ENCODE measurements at regions not wholly inside any gene's neighbourhood (a gene's known extent, or its start where the extent isn't known, plus 50 kb on each side); places are given as distances from the start of the nearest gene placed in this dataset.
A peak's percentile ranks its signal among the peaks of the same experiment; 100 is the strongest.

DNA sequence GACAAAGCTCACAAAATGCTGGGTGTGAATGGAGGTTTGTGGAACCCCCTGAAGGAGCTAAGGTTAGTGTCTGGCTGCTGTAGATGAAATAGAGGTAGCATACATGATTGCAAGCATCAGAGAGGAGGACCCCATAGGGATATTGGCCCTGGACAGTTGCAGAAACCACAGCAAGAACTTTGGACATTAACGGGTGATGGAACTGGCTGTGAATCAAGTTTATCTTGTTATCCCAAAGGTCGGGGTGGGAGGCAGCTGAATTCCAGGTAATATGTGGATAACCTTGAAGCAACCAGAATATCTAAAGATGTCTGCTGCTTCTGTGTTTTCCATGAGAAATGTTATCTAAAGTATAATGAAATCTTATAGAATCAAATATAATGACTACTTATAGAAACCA is 447.7 kb downstream of the ZSWIM6 start:
- DNase-seq: no peak

DNA sequence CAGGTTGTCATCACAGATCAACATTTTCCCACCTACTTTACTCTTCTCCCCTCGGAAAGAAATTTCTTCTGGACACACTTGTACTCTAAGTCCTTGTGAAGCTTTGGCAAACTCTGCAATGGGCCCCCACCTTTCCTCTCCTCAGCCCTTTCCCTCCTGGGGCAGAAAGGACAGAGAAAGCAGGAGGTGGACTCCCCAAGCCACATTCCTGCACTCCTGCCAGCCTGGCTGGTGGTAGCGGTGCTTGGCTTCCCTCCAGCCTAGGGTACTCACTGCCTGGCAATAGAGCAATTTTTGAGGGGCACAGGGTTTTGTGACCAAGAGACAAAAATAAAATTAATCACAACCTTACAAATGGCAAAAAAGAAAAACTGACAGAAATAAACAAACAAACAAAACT is 451.4 kb downstream of the ZSWIM6 start:
- no peak for DNase-seq

- DNase-seq: no peak
These were observed 452.3 kb downstream of the ZSWIM6 start for GRCh38 chr5:61784341-61784740.

GRCh38 chr5:61788548-61788947 is 456.5 kb downstream of the ZSWIM6 start:
- no peak for DNase-seq

DNA sequence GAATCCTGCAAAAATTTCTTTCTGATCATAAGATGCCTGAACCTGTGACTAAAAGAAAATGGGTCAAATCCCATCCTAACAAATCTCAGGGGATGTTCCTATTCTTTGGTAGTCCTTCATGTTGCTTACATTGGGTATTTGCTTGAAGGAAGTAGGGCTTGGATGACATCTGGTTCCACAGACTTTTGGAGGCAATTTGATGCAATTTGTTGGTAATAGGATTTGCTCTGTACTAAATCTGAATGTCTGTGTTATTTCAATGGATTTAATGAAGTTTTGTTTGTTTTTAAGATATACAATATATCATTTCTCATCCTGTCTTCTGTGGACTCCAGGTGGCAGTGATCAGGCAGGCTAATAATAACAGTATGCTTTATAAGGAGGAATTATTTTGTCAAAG is 457.9 kb downstream of the ZSWIM6 start:
- DNase-seq: no peak

- DNase-seq: no peak
These were observed 458.6 kb downstream of the ZSWIM6 start for GRCh38 chr5:61790678-61791077.

DNA sequence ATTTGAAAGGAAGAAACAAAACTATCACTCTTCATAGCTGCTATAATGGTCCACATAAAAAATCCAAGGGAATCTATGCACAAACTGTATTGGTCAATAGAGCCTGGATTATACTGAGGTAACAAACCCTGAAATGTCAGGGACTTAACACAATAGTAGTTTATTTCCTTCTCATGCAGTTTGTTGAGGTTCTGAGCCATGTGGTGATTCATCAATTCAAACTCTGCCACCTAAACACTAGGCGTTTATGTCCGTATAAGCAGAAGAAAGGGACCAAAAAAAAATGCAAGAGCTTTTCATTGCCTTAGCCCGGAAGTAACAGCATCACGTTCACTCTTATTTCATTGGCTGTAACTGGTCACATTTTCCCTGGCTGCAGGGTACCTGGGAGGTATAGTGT is 464.7 kb downstream of the ZSWIM6 start:
- no peak for DNase-seq

GRCh38 chr5:61800450-61800849 is 468.4 kb downstream of the ZSWIM6 start:
- DNase-seq: no peak

DNA sequence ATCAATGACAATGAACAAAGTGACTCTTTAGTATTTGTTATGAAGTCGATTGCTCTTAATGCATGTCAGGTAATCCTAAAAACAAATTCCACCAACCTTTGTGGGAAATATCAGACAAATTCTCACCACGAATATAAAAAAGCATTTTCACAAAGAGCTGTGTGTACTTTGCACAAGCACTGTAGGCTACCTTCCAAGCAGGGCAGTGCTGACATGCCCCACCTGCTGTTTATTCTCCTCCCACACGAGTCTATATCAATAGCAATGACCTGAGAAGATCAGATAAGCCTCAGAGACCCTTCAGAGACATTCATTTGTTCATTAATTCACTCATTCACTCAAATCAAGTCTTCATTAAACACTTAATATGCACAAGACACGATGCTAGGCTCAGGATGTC is 469.1 kb downstream of the ZSWIM6 start:
- no peak for DNase-seq

- DNase-seq: peak in 27 of 56 donors; percentile 2 to 75 (median 34)
These were observed 470.4 kb downstream of the ZSWIM6 start for GRCh38 chr5:61802456-61802855.

- no peak for DNase-seq
These were observed 473.0 kb downstream of the ZSWIM6 start for GRCh38 chr5:61805101-61805500.

DNA sequence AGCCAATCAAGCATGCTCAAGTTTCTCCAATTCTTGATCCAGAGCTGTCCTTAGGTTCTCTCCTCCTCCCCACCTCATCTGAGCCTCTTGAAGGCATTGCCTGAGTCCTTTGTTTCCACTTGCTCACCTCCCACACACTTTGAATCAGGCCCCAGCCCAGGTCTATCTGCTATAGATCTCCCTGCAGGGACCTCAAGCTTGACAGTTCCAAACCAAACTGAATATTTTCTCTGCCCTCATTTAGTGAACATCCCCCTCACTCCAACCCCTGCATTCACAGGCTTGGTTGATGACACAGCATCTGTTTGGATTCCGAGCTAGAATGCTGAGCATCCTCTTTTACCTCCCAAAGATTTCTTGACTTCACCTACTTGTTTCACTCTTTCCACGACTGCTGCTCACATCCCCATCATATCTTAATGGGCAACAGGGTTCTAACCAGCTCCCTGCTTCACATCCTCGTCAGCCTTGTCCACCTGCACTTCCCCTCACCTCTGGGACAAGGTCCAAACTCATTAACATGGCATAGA is 474.5 kb downstream of the ZSWIM6 start:
- peak in 1 of 56 donors; percentile 7 for DNase-seq

GRCh38 chr5:61808091-61808490 is 476.0 kb downstream of the ZSWIM6 start:
- no peak for DNase-seq

DNA sequence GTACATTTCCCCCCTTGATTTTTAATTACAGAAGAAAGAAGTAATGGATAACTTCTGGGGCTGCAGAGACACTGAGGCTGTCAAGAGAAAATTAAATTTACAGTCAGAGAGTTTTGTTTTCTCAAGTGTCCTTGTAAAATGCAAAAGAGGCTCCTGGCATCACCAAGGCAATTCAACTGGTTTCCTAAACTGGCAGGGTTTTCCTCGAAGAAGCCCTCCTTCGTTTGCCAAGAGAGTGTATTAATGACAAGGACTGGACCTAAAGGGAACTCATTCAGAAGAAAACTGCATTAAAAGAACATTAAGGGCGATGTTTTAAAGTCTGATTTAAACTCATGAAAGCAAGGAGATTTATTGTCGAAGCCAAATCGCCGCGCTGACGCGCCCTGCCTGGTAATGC is 476.9 kb downstream of the ZSWIM6 start:
- no peak for DNase-seq

- DNase-seq: no peak
These were observed 477.6 kb downstream of the ZSWIM6 start for GRCh38 chr5:61809651-61810050.

DNA sequence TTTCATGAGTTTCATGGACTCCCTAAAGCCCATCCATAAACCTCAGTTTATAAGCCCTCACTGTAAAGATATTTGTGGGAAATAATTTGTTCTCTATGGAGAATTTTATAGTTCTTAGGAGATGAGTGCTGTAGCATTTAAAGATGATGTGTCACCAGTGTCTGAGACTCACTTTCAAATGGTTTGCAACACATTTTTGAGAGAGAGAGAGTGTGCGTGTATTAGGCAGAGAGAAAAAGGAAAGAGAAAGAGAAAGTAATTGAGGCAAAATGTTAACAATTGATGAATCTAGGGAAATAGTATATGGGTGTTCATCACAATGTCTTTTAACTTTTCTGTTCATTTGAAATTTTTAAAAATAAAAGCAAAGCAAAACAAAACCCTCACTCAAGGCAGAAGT is 479.0 kb downstream of the ZSWIM6 start:
- no peak for DNase-seq

GRCh38 chr5:61813361-61813760 is 481.3 kb downstream of the ZSWIM6 start:
- no peak for DNase-seq

DNA sequence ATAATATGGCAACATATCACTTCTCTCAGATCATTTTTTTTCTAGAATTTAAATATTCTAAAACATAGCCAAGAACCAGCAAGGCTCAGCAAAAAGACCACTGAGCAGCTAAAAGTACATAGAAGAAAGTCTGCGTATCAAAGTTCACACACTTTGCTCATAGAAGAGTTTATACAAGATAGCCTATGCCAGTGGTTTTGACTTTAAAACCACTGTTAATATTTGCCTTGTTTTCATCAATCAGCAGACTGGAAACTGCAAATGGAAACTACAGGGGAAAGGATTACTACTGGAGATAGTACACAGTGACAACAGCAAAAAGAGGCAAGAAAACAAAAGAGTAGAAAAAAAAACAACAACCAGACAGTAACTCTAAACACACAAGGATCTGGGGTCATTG is 483.3 kb downstream of the ZSWIM6 start:
- no peak for DNase-seq

DNA sequence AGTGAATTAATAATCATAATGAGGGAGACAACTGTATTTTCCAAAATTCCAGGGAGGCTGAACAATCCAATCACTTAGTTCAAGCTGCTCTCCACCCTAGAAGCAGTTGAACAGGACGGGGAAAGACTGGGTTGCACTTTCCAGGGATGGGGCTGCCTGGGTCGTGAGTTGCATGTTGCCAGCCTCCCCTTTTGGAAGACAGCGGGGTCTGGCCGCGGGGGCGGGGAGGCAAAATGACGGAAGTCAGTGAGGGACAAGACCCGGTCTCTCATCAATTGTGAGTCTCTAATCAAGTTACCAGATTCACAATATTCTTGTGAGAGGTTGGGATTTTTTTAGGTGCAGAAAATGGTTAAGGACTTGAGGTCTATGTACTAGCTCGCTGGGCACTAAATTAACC is 484.1 kb downstream of the ZSWIM6 start:
- DNase-seq: no peak

GRCh38 chr5:61816585-61817450 is 484.8 kb downstream of the ZSWIM6 start:
- DNase-seq: peak in 4 of 56 donors; percentile 8 to 16 (median 12)

DNA sequence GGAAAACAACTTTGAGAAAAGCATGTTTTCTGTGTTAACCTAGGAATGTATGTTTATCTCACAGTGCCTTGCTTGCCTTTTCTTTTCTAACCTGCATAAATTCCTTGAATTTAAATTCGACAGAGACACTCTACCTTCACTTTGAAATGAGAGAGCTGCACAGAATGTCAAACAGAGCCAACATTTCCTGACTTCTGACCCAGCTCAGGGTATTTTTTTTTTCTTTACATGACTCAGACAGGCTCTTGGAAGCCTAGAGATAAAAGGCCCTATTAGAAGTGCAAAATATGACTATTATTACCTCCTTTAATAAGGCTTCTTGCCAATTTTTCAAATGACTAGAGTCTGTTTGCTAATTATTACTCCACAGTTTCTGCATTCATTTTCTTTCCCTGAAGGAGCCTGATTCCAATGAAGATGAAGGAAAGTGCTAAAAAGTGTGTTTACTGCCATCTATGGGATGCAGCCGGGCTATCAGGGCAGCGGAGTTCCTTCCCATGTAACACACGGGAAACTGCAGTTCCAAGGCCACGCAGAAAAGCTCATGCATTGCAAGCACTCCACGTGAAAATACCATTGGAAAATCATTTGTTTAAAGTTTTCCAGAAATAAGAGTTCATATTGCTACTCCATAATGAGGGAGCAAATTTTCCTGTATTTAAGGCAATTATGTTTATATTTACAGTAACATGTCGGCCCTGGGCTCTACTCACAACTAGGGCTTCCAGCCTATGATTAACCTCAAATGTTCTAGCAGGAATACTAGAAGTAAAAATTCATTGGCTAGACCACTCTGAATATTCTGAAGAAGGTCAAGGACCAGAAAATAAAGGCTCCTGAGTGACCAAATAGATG is 485.6 kb downstream of the ZSWIM6 start:
- peak in 48 of 56 donors; percentile 2 to 83 (median 46) for DNase-seq

GRCh38 chr5:61820836-61821235 is 485.2 kb upstream of the KIF2A start:
- DNase-seq: peak in 1 of 56 donors; percentile 8

All from nucleus accumbens (tissue), 56 donors.